Omental fat pad (tissue), 3 donors: ENCODE measurements at regions not wholly inside any gene's neighbourhood (a gene's known extent, or its start where the extent isn't known, plus 50 kb on each side); places are given as distances from the start of the nearest gene placed in this dataset.

Source experiments
- ATAC-seq: fragments of 150-250 bp; one replicate; pipeline ENCODE4 v1.9.1; 2016; ENCODE audit warnings: mild to moderate bottlenecking, moderate library complexity; ENCODE audit not compliant: low FRiP score
- DNase-seq: peaks from one replicate; pipeline ENCODE4 v3.0.0-alpha.2; 2019; ENCODE audit warnings: low spot score
- TF ChIP-seq, protein P1 (sequence below), 3 donors: fragments of 450-650 bp; IDR thresholded peaks; one replicate each; pipeline ENCODE4 v1.5.1; 2016 to 2017; ENCODE audit warnings: antibody characterized with exemption in 3 of 3, mild to moderate bottlenecking in 3 of 3, moderate library complexity in 2 of 3

DNA sequence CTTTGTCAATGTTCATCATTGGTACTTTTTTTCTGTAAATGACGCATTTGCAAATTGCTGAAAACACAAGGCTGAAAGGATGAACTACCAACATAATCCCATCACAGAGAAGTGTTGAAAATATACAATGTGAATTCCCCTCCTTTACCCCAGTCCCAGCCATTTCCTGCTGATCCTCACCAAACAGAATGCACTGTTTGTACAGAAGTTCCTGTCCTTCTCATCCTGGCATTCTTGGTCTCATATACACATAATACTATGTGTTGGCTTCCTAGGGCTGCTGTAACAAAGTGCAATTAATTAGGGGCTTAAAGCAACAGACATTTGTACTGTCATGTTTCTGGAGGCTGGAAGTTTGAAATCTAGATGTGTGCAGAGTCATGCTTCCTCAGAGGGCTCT, 836.2 kb upstream of the MGAT4C start:
- TF ChIP-seq, protein P1, sequence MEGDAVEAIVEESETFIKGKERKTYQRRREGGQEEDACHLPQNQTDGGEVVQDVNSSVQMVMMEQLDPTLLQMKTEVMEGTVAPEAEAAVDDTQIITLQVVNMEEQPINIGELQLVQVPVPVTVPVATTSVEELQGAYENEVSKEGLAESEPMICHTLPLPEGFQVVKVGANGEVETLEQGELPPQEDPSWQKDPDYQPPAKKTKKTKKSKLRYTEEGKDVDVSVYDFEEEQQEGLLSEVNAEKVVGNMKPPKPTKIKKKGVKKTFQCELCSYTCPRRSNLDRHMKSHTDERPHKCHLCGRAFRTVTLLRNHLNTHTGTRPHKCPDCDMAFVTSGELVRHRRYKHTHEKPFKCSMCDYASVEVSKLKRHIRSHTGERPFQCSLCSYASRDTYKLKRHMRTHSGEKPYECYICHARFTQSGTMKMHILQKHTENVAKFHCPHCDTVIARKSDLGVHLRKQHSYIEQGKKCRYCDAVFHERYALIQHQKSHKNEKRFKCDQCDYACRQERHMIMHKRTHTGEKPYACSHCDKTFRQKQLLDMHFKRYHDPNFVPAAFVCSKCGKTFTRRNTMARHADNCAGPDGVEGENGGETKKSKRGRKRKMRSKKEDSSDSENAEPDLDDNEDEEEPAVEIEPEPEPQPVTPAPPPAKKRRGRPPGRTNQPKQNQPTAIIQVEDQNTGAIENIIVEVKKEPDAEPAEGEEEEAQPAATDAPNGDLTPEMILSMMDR (IDR thresholded peaks at IDR 0.05): no peak
- DNase-seq (no peak), ATAC-seq (no peak)

DNA sequence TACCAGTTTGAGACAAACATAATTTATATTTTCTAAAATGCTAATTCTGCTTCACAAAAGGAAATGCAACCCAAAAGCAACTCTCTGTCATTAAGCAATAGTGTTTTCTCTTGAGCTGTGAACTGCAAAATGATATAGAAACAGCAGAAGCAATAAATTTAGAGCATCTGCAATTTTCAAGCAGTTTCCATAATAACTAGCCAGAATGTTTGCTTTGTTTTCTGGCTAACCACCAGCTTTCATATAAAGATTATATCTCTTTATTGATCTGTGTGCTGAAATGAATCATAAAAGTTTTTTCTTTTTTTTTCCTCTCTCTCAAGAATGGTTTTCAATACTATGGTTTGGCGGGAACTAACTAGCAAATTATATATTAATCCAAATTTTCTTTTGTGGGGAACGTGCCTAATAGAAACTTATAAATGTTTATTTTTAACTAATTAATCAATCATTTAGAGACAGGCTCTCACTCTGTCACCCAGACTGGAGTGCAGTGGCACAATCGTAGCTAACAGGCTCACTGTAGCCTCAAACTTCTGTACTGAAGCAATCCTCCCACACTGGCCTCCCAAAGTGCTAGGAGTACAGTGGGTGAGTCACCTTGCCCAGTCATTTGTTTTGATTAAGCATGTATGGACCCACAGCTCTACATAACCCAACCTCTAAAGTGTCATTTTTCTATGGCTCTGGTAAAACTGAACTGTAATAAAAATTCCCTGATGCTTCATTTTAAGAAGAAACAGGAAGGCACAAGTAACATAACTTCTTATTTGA, 830.1 kb upstream of the MGAT4C start:
- TF ChIP-seq, protein P1 (IDR thresholded peaks at IDR 0.05): no peak
- ATAC-seq (no peak), DNase-seq (no peak)

DNA sequence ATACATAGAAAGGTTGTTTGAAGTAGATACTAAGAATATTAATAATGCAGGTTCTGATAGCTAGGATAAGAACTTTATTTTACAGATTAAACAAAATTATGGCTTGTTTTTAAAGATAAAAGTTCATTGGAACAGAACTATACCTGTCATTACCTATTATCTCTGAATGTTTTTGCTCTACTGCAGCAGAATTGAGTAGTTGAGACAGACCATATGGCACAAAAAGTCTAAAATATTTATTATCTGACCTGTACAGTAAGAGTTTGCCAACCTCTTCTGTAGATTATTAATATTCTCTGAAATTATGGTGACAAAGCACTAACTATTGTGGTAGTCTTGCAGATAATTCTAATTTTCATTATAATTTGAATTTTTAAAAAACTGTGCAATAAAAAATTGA, 829.1 kb upstream of the MGAT4C start:
- TF ChIP-seq, protein P1 (IDR thresholded peaks at IDR 0.05): no peak
- ATAC-seq (no peak), DNase-seq (no peak)

DNA sequence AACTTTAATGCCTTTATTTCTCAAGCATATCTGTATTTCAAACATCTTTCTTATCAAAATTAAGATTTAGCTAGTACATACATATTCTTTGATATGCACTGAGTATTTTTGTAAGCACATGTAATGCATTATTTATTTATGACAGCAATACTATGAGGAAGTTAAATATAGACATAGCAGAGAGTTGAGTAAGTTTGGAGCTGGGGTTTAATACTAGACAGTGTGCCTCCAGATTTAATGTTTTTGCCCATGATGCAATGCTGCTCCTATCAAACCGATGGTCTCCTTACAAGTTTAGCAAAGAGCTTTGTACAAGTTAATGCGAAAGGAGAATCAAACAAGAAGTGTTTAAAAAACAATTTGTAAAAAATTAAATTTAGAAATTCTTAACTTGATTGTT, 826.6 kb upstream of the MGAT4C start:
- TF ChIP-seq, protein P1 (IDR thresholded peaks at IDR 0.05): no peak
- ATAC-seq (no peak), DNase-seq (no peak)

DNA sequence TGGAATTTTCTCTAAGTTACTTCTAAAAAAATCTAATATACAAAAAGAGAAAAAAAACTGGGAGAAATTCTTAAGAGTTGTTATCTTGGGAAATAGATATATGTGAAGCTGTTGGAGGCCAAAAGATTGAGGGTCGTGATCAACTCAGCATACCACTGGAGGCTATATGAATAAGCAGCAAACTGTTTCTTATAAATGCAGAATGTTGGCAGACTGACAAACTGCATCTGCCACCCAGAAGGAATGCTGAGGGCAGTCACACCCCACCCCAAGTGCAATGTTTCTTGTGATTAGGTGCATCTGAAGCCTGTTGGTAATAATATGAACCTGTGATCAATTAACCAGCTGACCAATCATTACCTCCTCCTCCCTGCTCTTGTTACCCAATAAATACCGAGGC, 818.6 kb upstream of the MGAT4C start:
- TF ChIP-seq, protein P1 (IDR thresholded peaks at IDR 0.05): no peak
- ATAC-seq (no peak), DNase-seq (no peak)

DNA sequence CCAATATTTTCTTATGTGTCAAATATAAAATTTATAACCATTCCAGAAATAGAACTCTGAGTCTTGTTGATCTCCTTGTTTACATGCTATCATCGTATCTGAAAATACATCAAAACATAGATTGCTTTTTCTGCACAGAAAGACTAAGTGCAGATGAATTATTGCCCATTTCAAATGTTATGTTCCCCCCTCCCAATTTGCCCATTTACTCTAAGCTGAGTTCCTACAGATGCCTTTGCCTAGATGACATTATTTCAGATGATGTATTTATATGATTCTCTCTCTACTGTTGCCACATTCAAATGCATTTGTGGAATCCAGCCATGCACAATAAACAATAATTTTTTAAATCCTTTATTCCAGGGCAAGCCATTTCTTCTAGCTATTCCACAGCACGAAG, 810.1 kb upstream of the MGAT4C start:
- ATAC-seq (no peak), DNase-seq (no peak)
- TF ChIP-seq, protein P1 (IDR thresholded peaks at IDR 0.05): no peak

DNA sequence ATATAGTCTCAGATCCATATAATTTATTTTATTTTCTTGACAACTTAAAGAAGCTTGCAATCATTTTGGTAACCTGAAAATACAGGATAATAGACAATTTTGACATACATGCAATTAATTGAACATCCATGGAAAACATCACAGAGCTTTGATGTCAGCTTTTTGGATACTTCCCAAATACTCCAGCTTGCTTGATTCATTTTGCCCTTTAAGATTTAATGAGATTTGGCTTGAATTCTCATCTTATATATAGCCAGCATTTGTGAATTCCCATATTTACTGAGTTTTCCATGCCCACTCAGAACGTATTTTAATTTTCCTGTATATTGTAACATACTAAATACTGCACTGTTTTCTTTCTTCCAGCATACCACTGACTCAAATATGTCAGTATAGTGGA, 803.0 kb upstream of the MGAT4C start:
- ATAC-seq: no peak
- TF ChIP-seq, protein P1 (IDR thresholded peaks at IDR 0.05): no peak
- no peak for DNase-seq
